Activated CD8-positive, alpha-beta T cell treated with anti-CD3 and anti-CD28 coated beads for 36 hours (primary cell): ENCODE measurements at regions not wholly inside any gene's neighbourhood (a gene's known extent, or its start where the extent isn't known, plus 50 kb on each side); places are given as distances from the start of the nearest gene placed in this dataset.

Source experiments
- ATAC-seq: fragments of 200-7000 bp; cut with Tn5 transposase; one replicate; pipeline ENCODE4 v1.10.0; 2021; ENCODE audit warnings: mild to moderate bottlenecking, moderate library complexity
- CTCF ChIA-PET: fragments of 350-600 bp; sonication (Branson Sonifier 250); formaldehyde crosslinking; loops from one replicate; lab custom pipeline; 2021; ENCODE audit warnings: antibody characterized with exemption; lab: Charles Lee
- POLR2A ChIA-PET: fragments of 350-600 bp; sonication (Branson Sonifier 250); formaldehyde crosslinking; loops from one replicate; lab custom pipeline; 2021; ENCODE audit warnings: antibody characterized with exemption; lab: Charles Lee
- DNase-seq: peaks from one replicate; pipeline ENCODE4 v3.0.0-alpha.2; 2020
- H3K27ac Mint-ChIP-seq: one replicate; pipeline ENCODE4 v1.8.0; 2021; ENCODE audit warnings: mild to moderate bottlenecking, mixed read lengths
- H3K27me3 Mint-ChIP-seq: one replicate; pipeline ENCODE4 v1.8.0; 2021; ENCODE audit warnings: mixed read lengths
- H3K36me3 Mint-ChIP-seq: one replicate; pipeline ENCODE4 v1.8.0; 2021; ENCODE audit warnings: low read depth, mixed read lengths
- H3K4me1 Mint-ChIP-seq: one replicate; pipeline ENCODE4 v1.8.0; 2021; ENCODE audit warnings: low read depth, mixed read lengths
- H3K4me3 Mint-ChIP-seq: one replicate; pipeline ENCODE4 v1.8.0; 2021; ENCODE audit warnings: mild to moderate bottlenecking, moderate library complexity, mixed read lengths
- H3K9me3 Mint-ChIP-seq: one replicate; pipeline ENCODE4 v1.8.0; 2021; ENCODE audit warnings: mixed read lengths
- intact Hi-C: fragments of 100-400 bp; cut with micrococcal nuclease; formaldehyde crosslinking; loops from one replicate; pipeline ENCODE4 v1.10.0; 2022
- TF ChIP-seq, protein P1 (sequence below): fragments of 200-600 bp; IDR thresholded peaks from one replicate; pipeline ENCODE4 v1.8.0; 2022; ENCODE audit warnings: antibody characterized with exemption, mild to moderate bottlenecking

DNA sequence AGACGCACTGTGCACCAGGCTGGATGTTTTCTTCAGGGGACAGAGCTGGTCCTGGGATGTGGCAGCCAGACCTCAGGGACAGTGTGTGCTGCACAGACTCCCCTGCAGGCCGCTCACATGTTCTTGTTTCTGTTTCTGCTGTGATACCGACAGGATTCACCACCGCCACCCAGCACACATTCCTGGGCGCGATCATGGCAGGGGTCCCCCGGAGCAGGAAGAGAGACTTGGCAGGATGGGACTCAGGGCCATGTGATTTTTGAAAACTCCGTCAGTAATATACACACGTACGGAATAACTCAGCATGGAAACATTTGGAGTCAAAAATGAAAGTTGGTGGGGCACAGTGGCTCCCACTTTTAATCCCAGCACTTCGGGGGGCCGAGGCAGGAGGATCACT, 79.0 kb downstream of the HAPSTR1 start:
- ChIA-PET POLR2A (no interaction called here), CTCF (no interaction called here)
- ATAC-seq = no peak
- H3K36me3 Mint-ChIP-seq = no peaks in the 10 kb centered on the region
- H3K4me1 Mint-ChIP-seq = no peaks in the 10 kb centered on the region
- no peaks in the 10 kb centered on the region for H3K27me3 Mint-ChIP-seq
- no peak overlapping the region for H3K27ac Mint-ChIP-seq
- no peak overlapping the region for H3K4me3 Mint-ChIP-seq
- no peaks in the 10 kb centered on the region for H3K9me3 Mint-ChIP-seq
- TF ChIP-seq, protein P1, sequence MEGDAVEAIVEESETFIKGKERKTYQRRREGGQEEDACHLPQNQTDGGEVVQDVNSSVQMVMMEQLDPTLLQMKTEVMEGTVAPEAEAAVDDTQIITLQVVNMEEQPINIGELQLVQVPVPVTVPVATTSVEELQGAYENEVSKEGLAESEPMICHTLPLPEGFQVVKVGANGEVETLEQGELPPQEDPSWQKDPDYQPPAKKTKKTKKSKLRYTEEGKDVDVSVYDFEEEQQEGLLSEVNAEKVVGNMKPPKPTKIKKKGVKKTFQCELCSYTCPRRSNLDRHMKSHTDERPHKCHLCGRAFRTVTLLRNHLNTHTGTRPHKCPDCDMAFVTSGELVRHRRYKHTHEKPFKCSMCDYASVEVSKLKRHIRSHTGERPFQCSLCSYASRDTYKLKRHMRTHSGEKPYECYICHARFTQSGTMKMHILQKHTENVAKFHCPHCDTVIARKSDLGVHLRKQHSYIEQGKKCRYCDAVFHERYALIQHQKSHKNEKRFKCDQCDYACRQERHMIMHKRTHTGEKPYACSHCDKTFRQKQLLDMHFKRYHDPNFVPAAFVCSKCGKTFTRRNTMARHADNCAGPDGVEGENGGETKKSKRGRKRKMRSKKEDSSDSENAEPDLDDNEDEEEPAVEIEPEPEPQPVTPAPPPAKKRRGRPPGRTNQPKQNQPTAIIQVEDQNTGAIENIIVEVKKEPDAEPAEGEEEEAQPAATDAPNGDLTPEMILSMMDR = no peak
- DNase-seq = no peak
- intact Hi-C loops = no loop called here

GRCh38 chr16:9176547-9177418, 85.3 kb downstream of the HAPSTR1 start:
- ATAC-seq = no peak
- H3K27ac Mint-ChIP-seq = no peak overlapping the region
- H3K27me3 Mint-ChIP-seq = peaks cover 9% of the 10 kb centered on the region
- H3K4me1 Mint-ChIP-seq = no peaks in the 10 kb centered on the region
- ChIA-PET POLR2A (no interaction called here), CTCF (interaction anchor here (0.5 kb wide), 1 partner anchor 91 kb away, joined by 3 read pairs; no protein-coding TSS in a partner anchor)
- H3K9me3 Mint-ChIP-seq = no peaks in the 10 kb centered on the region
- H3K36me3 Mint-ChIP-seq = no peaks in the 10 kb centered on the region
- TF ChIP-seq, protein P1 = no peak
- no peak for DNase-seq
- no peak overlapping the region for H3K4me3 Mint-ChIP-seq
- intact Hi-C loops = no loop called here

DNA sequence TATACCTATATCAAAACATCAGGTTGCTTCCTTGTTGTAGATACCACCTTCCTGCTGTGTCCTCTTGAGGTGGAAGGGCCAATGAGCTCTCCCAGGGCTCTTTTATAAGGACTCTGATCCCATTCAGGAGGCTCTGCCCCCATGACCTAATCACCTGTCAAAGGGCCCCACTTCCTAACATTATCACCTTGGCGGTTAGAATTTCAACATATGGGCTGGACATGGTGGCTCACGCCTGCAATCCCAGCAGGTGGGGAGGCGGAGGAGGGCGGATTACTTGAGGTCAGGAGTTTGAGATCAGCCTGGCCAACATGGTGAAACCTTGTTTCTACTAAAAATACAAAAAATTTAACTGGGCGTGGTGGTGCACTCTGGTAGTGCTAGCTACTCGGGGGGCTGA, 86.4 kb downstream of the HAPSTR1 start:
- no peak for DNase-seq
- Mint-ChIP-seq H3K27ac (no peak overlapping the region), H3K9me3 (no peaks in the 10 kb centered on the region), H3K4me1 (no peaks in the 10 kb centered on the region), H3K4me3 (no peak overlapping the region), H3K27me3 (peaks cover 9% of the 10 kb centered on the region), H3K36me3 (no peaks in the 10 kb centered on the region)
- TF ChIP-seq, protein P1 = no peak
- ATAC-seq = no peak
- ChIA-PET CTCF (no interaction called here), POLR2A (no interaction called here)
- intact Hi-C loops = no loop called here

GRCh38 chr16:9183682-9184353, 92.4 kb downstream of the HAPSTR1 start:
- Mint-ChIP-seq H3K27me3 (peaks cover 1% of the 10 kb centered on the region), H3K36me3 (no peaks in the 10 kb centered on the region), H3K27ac (no peak overlapping the region), H3K4me1 (no peaks in the 10 kb centered on the region), H3K4me3 (no peak overlapping the region), H3K9me3 (no peaks in the 10 kb centered on the region)
- TF ChIP-seq, protein P1 = no peak
- CTCF ChIA-PET = interaction anchor here (1.1 kb wide), 1 partner anchor 45 kb away, joined by 3 read pairs; no protein-coding TSS in a partner anchor
- POLR2A ChIA-PET = no interaction called here
- no peak for DNase-seq
- no peak for ATAC-seq
- intact Hi-C loops = no loop called here

GRCh38 chr16:9184354-9184690, 92.9 kb downstream of the HAPSTR1 start:
- TF ChIP-seq, protein P1 = no peak
- no peak overlapping the region for H3K27ac Mint-ChIP-seq
- H3K4me1 Mint-ChIP-seq = no peaks in the 10 kb centered on the region
- intact Hi-C loops = no loop called here
- CTCF ChIA-PET = interaction anchor here (1.1 kb wide), 1 partner anchor 45 kb away, joined by 3 read pairs; no protein-coding TSS in a partner anchor
- no peaks in the 10 kb centered on the region for H3K9me3 Mint-ChIP-seq
- H3K4me3 Mint-ChIP-seq = no peak overlapping the region
- POLR2A ChIA-PET = no interaction called here
- ATAC-seq = no peak
- peaks cover 1% of the 10 kb centered on the region for H3K27me3 Mint-ChIP-seq
- DNase-seq = no peak
- no peaks in the 10 kb centered on the region for H3K36me3 Mint-ChIP-seq
